Activated CD4-positive, CD25-positive, alpha-beta regulatory T cell treated with anti-CD3 and anti-CD28 coated beads, Interleukin-2, amount 50 U/mL, for 72 hours (primary cell): ENCODE measurements at regions not wholly inside any gene's neighbourhood (a gene's known extent, or its start where the extent isn't known, plus 50 kb on each side); places are given as distances from the start of the nearest gene placed in this dataset.
A peak's percentile ranks its signal among the peaks of the same experiment; 100 is the strongest.
"Not testable (repeated sequence)": the region's sequence is repeated elsewhere in the genome, so short reads cannot be mapped to it uniquely, and the experiment has no call there.

Experiments
- DNase-seq: peaks from one replicate; pipeline ENCODE4 v3.0.0; 2021

- DNase-seq: no peak
Observed at GRCh38 chr17:62149961-62150360, 84.9 kb upstream of the MED13 start.

- DNase-seq: no peak
Observed at GRCh38 chr17:62147284-62147683, 82.2 kb upstream of the MED13 start.

- no peak for DNase-seq
Observed at GRCh38 chr17:62140836-62141235, 75.8 kb upstream of the MED13 start.

- DNase-seq: no peak
Observed at GRCh38 chr17:62140376-62140775, 75.3 kb upstream of the MED13 start.

- not testable (repeated sequence) for DNase-seq
Observed at GRCh38 chr17:62139690-62140354, 74.7 kb upstream of the MED13 start.

GRCh38 chr17:62139141-62139540 is 74.1 kb upstream of the MED13 start:
- DNase-seq: no peak

GRCh38 chr17:62138676-62139121 is 73.6 kb upstream of the MED13 start:
- DNase-seq: peak; percentile 34

- peak; percentile 31 for DNase-seq
Observed at GRCh38 chr17:62137734-62138624, 72.9 kb upstream of the MED13 start.

- DNase-seq: not testable (repeated sequence)
Observed at GRCh38 chr17:62137013-62137733, 72.1 kb upstream of the MED13 start.

GRCh38 chr17:62135742-62136141 is 70.7 kb upstream of the MED13 start:
- no peak for DNase-seq

GRCh38 chr17:62135096-62135495 is 70.0 kb upstream of the MED13 start:
- DNase-seq: not testable (repeated sequence)

- no peak for DNase-seq
Observed at GRCh38 chr17:62134397-62134796, 69.3 kb upstream of the MED13 start.

GRCh38 chr17:62131271-62131670 is 66.2 kb upstream of the MED13 start:
- DNase-seq: not testable (repeated sequence)

GRCh38 chr17:62130739-62131138 is 65.7 kb upstream of the MED13 start:
- no peak for DNase-seq

- no peak for DNase-seq
Observed at GRCh38 chr17:62126292-62126691, 61.2 kb upstream of the MED13 start.

GRCh38 chr17:62125307-62125706 is 60.2 kb upstream of the MED13 start:
- no peak for DNase-seq

GRCh38 chr17:62121025-62121730 is 56.1 kb upstream of the MED13 start:
- no peak for DNase-seq

GRCh38 chr17:62119373-62119772 is 54.3 kb upstream of the MED13 start:
- DNase-seq: no peak
